ENCODE measurements at regions not wholly inside any gene's neighbourhood (a gene's known extent, or its start where the extent isn't known, plus 50 kb on each side); places are given as distances from the start of the nearest gene placed in this dataset.
A peak's percentile ranks its signal among the peaks of the same experiment; 100 is the strongest.
"Not testable (repeated sequence)": the region's sequence is repeated elsewhere in the genome, so short reads cannot be mapped to it uniquely, and the experiment has no call there.

- H3K27ac ChIP-seq; DNase-seq (ENCODE audit: low spot score in 2 of 2); H3K9me3 ChIP-seq; H3K27me3 ChIP-seq; H3K4me3 ChIP-seq; intact Hi-C loops (cut with DNase I; ENCODE audit: low total_unique reads); H3K36me3 ChIP-seq; H3K4me1 ChIP-seq: not testable (repeated sequence)
- TF ChIP-seq POLR2AphosphoS5 (IDR thresholded peaks at IDR 0.05) = peak in 1 of 3 donors; percentile 55
Measured at GRCh38 chr7:150089139-150089538, 215.4 kb downstream of the ATP6V0E2 start.

- DNase-seq (ENCODE audit: low spot score in 2 of 2); intact Hi-C loops (cut with DNase I; ENCODE audit: low total_unique reads): not testable (repeated sequence)
Measured at GRCh38 chr7:150090776-150091175, 217.0 kb downstream of the ATP6V0E2 start.

GRCh38 chr7:150093897-150094296, 220.1 kb downstream of the ATP6V0E2 start:
- H3K4me3 ChIP-seq; DNase-seq (ENCODE audit: low spot score in 2 of 2); H3K27me3 ChIP-seq; intact Hi-C loops (cut with DNase I; ENCODE audit: low total_unique reads); H3K36me3 ChIP-seq; H3K9me3 ChIP-seq; H3K4me1 ChIP-seq; H3K27ac ChIP-seq: not testable (repeated sequence)

More at GRCh38 chr7:150090776-150091175, 217.0 kb downstream of the ATP6V0E2 start:
- H3K27ac ChIP-seq, H3K27me3 ChIP-seq, H3K9me3 ChIP-seq, H3K36me3 ChIP-seq, H3K4me1 ChIP-seq, H3K4me3 ChIP-seq: not testable (repeated sequence)

- intact Hi-C loops (cut with DNase I; ENCODE audit: low total_unique reads); H3K4me3 ChIP-seq; H3K36me3 ChIP-seq; DNase-seq (ENCODE audit: low spot score in 2 of 2); H3K9me3 ChIP-seq; H3K4me1 ChIP-seq; H3K27ac ChIP-seq; H3K27me3 ChIP-seq: not testable (repeated sequence)
Measured at GRCh38 chr7:150096213-150096994, 222.6 kb downstream of the ATP6V0E2 start.

GRCh38 chr7:150098592-150098991, 224.6 kb upstream of the LRRC61 start:
- H3K9me3 ChIP-seq; H3K27ac ChIP-seq; H3K36me3 ChIP-seq; H3K27me3 ChIP-seq; H3K4me1 ChIP-seq; DNase-seq (ENCODE audit: low spot score in 2 of 2); H3K4me3 ChIP-seq; intact Hi-C loops (cut with DNase I; ENCODE audit: low total_unique reads): not testable (repeated sequence)

- H3K4me1 ChIP-seq; H3K27ac ChIP-seq; intact Hi-C loops (cut with DNase I; ENCODE audit: low total_unique reads); H3K9me3 ChIP-seq; H3K36me3 ChIP-seq; H3K27me3 ChIP-seq; DNase-seq (ENCODE audit: low spot score in 2 of 2); H3K4me3 ChIP-seq: not testable (repeated sequence)
Measured at GRCh38 chr7:150101282-150101681, 221.9 kb upstream of the LRRC61 start.

GRCh38 chr7:150107283-150107682, 215.9 kb upstream of the LRRC61 start:
- H3K4me3 ChIP-seq; H3K27me3 ChIP-seq; H3K36me3 ChIP-seq; intact Hi-C loops (cut with DNase I; ENCODE audit: low total_unique reads); DNase-seq (ENCODE audit: low spot score in 2 of 2); H3K9me3 ChIP-seq; H3K4me1 ChIP-seq; H3K27ac ChIP-seq: not testable (repeated sequence)

GRCh38 chr7:150110375-150110820, 212.8 kb upstream of the LRRC61 start:
- H3K4me3 ChIP-seq; H3K4me1 ChIP-seq; DNase-seq (ENCODE audit: low spot score in 2 of 2); H3K27ac ChIP-seq; intact Hi-C loops (cut with DNase I; ENCODE audit: low total_unique reads); H3K36me3 ChIP-seq; H3K9me3 ChIP-seq; H3K27me3 ChIP-seq: not testable (repeated sequence)

GRCh38 chr7:150110882-150111281, 212.3 kb upstream of the LRRC61 start:
- H3K9me3 ChIP-seq; H3K36me3 ChIP-seq; intact Hi-C loops (cut with DNase I; ENCODE audit: low total_unique reads); H3K27me3 ChIP-seq; H3K4me1 ChIP-seq; DNase-seq (ENCODE audit: low spot score in 2 of 2); H3K4me3 ChIP-seq; H3K27ac ChIP-seq: not testable (repeated sequence)

GRCh38 chr7:150111373-150112139, 211.6 kb upstream of the LRRC61 start:
- intact Hi-C loops (cut with DNase I; ENCODE audit: low total_unique reads); H3K9me3 ChIP-seq; H3K36me3 ChIP-seq; H3K27ac ChIP-seq; H3K27me3 ChIP-seq; DNase-seq (ENCODE audit: low spot score in 2 of 2); H3K4me1 ChIP-seq: not testable (repeated sequence)
- H3K4me3 ChIP-seq = peak overlapping the region in 2 of 3 donors; percentile 23 to 39

- H3K27ac ChIP-seq; H3K9me3 ChIP-seq; H3K4me3 ChIP-seq; H3K27me3 ChIP-seq; DNase-seq (ENCODE audit: low spot score in 2 of 2); H3K36me3 ChIP-seq; H3K4me1 ChIP-seq; intact Hi-C loops (cut with DNase I; ENCODE audit: low total_unique reads): not testable (repeated sequence)
Measured at GRCh38 chr7:150113301-150113700, 209.9 kb upstream of the LRRC61 start.

GRCh38 chr7:150114591-150114990, 208.6 kb upstream of the LRRC61 start:
- H3K27me3 ChIP-seq; H3K27ac ChIP-seq; intact Hi-C loops (cut with DNase I; ENCODE audit: low total_unique reads); H3K4me1 ChIP-seq; H3K9me3 ChIP-seq; H3K36me3 ChIP-seq; H3K4me3 ChIP-seq; DNase-seq (ENCODE audit: low spot score in 2 of 2): not testable (repeated sequence)

- H3K27me3 ChIP-seq; H3K4me1 ChIP-seq; H3K9me3 ChIP-seq; H3K27ac ChIP-seq; H3K36me3 ChIP-seq; H3K4me3 ChIP-seq; DNase-seq (ENCODE audit: low spot score in 2 of 2); intact Hi-C loops (cut with DNase I; ENCODE audit: low total_unique reads): not testable (repeated sequence)
Measured at GRCh38 chr7:150119966-150120365, 203.2 kb upstream of the LRRC61 start.

Data from breast epithelium (tissue), 4 donors.